SIG-M5 treated with dmso at 0.1 percent for 504 hours (cell line): ENCODE measurements at regions not wholly inside any gene's neighbourhood (a gene's known extent, or its start where the extent isn't known, plus 50 kb on each side); places are given as distances from the start of the nearest gene placed in this dataset.

Experiments used
- DNase-seq: peaks from one replicate; lab custom pipeline; 2025; ENCODE audit not compliant: unreplicated experiment; lab: John Stamatoyannopoulos, UW

DNA sequence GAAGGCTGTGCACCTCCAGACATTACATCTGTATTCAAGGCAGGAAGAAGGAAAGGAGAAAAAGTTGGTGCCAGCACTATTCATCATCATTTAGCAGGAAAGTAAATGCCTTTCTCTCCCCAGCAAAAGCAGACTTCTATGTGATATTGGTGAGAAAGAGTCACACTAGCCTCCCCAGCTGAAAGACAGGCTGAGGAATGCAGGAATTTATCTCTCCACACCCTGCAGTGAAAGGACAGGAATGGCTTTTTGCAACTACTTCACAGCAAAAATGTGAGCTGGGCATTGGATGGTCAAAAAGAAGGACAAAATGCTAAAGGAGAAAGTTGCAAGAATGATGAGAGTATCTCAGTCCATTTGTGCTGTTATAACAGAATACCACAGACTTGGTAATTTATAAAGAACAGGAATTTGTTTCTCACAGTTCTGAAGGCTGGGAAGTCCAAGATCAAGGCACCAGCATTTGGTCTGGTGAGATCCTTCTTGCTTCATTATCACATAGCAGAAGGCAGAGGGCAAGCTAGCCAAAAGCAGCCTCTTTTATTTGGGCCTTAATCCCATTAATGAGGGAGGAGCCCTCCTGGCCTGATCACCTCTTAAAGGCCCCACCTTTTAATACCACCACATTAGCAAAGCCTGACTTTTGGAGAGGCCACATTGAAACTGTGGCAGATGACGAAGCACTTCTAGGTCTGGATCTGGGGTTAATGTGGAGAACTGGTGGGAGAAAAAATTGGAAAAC, 388.1 kb upstream of the SLC14A2 start:
- no peak for DNase-seq

DNA sequence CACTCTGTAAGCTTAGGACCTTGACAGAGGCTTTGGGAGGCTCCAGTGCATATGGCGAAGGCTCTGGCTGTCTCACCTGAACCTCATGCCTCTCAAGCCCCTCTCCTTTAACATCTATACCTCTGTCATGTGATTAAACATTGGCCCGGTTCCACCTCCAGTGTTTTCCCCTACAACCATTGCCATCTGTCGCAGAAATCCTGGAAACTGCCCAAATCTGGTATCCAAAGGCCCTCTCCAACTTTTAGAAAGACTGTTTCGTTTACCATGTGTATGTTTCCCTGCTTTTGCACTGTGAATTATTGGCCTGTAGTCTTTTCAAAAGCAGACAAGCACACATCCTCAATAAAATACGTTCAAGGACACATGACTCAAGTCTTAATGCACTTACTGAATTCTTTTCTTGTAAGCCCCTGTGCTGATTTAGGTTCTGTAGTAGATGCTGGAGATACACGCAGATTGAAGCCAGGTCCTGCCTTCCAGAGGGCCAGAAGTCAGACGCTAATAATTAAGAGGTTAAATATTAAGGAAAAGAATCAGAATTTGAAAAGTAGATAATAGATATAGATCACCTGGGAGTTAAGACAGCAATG, 386.4 kb upstream of the SLC14A2 start:
- no peak for DNase-seq

DNA sequence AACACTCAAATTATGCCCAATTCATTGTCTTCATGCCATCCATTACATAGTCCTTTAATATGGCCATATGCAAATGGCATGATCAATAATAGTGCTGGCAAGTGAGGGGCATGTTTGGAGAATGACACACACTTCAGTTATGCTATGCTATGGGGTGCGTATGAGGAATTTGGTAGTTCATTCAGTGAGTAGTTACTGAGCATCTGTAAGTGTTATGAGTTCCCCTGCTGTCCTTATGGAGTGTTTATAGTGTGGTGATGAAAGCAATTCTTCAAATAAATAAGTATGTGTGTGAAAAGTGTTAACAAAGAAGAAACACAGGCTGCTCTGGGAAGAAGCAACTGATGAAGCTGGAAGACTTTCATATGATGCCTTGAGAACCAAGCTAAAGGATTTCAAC, 383.7 kb upstream of the SLC14A2 start:
- no peak for DNase-seq

DNA sequence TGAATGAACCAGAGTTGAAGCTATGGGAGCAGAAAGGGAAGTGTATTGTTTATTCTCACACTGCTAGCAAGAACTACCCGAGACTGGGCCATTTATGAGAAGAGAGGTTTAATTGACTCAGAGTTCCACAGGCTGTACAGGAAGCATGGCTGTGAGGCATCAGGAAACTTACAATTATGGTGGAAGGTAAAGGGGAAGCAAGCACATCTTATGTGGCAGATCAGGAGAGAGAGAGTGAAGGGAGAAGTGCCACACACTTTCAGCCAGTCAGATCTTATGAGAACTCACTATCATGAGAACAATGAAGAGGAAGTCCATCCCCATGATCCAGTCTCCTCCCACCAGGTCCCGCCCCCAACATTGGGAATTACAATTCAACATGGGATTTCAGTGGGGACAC, 383.2 kb upstream of the SLC14A2 start:
- DNase-seq = no peak

DNA sequence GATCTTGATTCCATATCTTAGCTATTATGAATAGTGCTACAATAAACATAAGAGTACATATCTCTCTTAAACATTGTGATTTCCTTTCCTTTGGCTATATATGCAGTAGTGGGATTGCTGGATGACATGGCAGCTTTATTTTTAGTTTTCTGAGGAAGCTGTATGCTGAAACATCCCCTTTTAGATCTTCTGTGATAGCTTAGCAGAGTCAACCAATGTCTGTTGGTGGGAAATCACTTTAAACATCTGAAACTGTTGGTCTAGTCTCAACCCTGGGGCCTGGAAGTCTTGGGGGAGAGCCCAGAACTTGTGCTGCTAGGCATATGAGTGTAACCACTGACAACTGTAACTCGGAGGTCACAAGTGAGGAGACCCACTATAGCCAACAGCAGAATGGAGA, 378.6 kb upstream of the SLC14A2 start:
- DNase-seq = no peak

DNA sequence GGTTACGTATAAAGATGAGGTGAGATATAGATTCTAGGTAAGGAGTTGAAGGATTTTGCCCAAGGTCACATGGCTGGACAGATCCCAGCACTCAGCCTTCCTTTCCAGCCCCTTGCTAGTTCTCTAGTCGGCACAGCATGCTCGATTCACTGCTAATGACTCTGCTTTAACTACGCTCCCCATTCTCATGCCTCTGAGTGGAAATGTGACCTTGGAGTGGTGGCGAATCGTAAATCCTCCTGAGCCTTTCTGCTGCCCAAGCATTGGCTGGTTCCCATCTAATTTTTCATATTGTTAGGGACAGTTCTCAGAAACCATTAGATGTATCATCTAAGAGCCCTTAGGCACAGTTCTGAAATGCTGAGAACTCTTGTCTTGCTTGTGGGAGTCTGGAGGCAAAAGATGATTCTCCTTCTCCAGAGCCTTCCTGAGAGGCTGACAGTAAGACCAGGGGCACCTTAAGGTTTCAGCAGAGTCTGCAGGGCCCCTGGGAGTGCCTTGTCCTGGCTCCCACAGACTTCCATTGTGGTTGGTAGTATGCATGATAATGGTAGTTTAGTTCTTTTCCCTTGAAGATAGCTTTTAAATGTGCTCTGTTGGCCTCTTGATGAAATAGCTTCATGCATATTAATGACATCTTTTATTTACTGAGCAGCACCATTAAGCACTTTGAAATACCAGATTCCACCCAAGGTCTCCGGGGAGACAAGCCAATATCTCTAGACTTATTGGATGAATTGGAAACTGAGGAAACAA, 377.8 kb upstream of the SLC14A2 start:
- no peak for DNase-seq

DNA sequence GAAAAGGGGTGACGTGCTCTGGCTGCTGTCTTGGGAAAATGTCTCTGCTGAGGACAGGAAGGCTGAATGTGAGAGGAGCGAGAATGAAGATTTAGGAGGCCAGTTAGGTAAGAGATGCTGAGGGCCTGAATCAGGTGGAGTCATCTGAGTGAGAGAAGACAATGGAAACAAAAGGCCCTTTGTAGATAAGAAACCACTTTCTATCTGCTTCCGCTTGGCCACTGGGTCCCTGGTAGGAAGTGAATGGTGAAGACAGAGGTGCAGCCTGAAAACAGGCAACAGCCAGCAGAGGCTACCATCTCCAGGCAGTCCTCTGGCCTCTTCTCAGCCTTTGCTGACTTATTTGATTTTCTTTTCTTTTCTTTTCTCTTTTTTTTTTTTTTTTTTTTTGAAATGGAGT, 374.0 kb upstream of the SLC14A2 start:
- no peak for DNase-seq

DNA sequence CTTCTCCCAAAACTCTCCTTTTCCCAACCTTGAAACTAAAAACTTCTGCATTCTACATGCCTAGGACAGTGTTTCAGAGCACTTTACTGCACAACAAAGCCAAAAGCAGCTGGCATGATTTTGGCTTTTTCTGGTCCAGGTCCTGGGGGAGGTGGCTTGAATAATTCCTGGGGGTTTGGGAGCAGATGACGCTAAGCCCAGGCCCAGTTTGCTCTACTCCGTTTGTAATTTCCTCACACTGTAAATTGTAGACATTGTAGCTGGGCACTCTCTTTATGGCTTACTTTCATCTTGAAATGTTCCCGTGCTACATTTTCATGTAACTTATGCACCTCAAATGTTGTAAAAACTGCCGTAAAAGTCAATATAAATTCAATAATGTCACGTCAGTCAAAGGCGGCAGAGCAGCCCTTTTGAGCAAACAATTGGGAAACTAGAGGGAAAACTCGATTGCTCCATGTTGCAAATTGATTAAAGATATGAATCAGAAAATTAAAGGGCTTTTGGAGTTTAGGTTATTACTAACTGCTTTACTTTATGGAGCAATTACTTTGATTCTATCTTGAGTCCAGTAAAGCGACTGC, 373.2 kb upstream of the SLC14A2 start:
- DNase-seq = no peak

DNA sequence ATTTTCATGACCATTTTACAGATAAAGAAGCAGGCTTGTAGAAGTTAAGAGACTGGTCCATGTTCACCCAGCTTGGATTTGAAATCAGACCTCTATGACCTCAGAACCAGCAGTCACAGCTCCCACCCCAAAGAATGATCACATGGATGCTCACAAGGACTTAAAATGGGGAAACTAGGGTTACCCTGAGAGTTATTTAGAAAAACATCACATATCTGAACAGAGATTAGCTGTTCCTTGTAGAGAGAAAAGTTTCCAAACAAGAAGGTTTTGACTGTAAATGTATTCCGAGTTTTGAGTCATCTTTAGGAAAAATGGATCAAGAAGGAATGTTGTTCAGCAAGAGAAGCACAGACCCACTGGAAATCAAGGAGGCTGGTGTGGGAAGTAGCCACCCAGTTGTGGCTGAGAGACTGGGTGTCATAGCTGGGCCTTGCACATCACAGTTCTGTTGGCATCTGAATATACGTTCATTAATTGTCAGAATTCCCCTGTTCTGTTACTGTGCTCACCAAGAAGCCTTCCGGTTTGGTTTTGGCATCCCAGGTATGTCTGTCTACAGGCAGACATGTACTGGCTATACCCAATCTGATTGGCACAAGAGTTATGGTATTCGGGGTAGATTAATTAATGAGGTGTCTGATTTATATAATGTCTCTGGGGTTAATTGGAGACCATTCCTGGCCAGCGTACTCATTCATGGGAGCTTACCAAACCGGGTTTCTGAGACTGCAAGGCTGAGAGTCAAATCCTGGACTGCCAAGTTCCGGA, 371.8 kb upstream of the SLC14A2 start:
- no peak for DNase-seq

DNA sequence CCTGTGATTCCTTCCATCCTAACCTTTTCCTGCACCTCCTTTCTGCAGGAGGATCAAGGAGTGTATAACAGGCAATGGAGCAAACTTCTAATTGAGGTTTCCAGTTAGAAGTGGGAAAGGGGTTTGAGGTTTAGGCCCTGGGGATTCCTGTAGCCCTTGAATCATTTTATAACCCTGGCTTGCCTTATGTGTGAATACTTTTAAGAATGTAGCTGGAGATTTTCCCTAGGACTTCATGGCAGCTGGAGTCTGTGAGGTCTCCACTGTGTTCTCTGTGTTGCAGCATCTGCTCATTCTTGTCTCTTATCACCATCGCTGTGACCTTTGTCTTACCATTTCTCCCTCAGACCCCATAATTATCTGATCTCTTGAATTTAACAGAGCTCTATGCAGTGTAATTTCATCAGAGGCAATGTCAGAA, 370.2 kb upstream of the SLC14A2 start:
- no peak for DNase-seq

DNA sequence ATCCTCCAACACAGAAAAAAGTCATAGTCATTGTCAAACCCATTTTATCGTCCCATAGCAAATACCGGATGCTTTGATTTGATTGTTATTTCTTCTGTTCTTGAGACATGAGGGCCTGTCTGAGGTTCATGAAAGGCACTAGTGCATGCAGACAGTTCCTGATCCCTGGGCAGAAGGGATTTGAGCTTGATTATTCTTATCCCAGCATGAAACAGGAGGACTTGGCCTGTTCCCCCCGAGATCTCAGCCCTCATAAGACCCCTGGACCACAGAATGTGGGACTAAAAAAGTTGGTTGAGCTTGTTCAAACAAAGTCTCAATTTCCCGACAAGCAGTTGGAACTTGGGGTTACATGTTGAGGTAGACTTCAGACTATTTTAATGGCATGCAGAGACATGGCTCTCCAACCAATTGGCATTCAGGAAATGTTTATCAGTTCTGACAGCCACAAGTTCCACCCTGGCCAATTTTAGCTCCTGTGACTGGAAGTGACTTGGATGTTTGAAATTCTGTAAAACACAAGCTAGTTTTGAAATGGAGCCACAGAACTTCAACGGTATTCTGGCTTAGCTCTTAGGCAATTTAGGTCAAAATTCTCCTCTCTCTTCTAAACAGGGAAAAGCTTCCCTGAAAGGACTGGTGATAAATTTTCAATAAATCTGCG, 366.9 kb upstream of the SLC14A2 start:
- no peak for DNase-seq

DNA sequence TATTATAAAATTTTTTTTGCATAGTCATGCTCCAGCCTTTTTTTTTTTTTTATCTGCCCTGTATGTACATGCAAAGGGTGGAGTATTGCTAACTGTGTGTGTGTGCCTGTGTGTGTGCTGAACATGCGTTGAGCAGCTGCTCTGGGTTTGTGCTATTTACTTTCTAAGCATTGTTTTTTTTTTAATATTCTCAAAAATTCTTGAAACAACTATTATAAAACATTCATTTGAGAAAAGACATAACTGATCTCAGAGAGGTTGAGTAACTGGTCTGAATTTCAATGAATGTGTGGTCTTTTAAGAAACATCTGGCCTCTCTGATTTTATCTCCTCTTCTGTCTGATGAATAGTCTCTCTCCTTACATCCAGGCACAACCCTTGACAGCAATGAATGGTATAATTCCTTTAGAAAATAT, 366.0 kb upstream of the SLC14A2 start:
- DNase-seq = no peak

DNA sequence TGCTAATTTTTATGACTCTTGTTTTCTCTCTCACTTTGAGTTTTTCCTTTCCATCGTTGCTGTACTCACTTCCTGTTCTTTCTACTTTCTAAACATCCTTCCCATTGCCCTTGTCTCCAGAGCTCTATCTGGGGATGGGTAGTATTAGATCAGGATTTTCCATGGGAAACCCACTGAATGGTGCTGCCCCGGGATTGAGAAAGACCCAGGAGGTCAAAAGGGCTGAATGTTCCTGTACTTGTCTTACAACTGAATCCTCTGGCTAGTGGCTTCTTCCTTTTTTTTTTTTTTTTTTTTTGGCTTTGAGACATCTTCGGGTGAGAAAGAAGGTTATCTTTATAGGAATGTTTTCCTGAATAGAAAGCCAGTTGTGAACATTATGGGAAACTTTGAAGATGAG, 364.8 kb upstream of the SLC14A2 start:
- no peak for DNase-seq

DNA sequence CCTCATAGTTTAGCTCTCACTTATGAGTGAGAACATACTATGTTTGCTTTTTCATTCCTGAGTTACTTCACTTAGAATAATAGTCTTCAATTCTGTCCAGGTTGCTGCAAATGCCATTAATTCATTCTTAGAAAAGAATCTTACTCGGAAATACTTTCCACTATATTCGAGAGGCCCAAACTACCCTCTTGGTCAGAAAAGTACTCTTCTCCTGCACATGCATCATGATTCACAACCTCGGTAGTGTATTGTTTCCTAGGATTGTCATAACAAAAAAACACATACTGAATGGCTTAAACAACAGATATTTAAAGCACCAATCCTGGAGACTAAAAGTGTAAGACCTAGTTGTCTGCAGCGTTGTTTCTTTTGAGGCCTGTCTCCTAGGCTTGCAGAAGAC, 364.0 kb upstream of the SLC14A2 start:
- DNase-seq = no peak

DNA sequence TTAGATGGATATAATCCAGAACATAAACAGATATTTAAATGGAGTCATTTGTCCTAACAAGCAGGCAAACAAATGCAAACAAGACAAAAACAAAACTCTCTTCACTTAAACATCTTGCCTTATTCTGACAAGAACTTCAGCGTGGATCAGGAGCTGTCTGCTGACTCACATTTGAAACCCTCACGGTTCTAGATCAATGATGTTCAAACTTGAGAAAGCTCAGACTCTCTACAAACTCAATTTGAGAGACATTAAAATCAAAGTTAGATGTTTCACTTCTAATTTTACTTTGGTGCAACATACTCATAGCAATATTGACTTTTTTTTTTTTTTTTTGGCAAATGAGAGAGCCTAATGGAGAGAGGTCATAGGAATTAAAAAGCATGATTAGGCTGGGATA, 362.8 kb upstream of the SLC14A2 start:
- no peak for DNase-seq

DNA sequence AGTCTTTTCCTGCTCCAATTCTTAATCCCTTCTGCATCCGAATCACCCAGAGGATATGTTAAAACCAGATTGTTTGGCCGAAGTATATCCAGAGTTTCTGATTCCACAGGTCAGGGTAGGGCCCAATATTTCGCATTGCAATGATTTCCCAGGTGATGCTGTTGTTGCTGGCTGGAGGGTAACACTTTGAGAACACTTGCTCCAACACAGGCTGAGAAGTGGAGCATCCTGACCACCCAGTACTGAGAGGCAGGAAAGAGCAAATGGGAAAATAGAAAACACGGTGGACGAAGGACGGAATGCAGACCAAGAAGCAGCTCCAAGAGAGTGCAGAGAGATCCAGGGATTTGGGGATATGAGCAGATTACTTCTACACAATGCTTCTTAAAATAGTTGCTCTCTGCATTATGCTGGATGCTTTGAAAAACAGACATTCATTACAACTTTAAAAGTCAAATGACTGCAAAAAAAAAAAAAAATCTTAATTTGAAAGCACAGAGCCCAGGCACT, 362.2 kb upstream of the SLC14A2 start:
- no peak for DNase-seq

DNA sequence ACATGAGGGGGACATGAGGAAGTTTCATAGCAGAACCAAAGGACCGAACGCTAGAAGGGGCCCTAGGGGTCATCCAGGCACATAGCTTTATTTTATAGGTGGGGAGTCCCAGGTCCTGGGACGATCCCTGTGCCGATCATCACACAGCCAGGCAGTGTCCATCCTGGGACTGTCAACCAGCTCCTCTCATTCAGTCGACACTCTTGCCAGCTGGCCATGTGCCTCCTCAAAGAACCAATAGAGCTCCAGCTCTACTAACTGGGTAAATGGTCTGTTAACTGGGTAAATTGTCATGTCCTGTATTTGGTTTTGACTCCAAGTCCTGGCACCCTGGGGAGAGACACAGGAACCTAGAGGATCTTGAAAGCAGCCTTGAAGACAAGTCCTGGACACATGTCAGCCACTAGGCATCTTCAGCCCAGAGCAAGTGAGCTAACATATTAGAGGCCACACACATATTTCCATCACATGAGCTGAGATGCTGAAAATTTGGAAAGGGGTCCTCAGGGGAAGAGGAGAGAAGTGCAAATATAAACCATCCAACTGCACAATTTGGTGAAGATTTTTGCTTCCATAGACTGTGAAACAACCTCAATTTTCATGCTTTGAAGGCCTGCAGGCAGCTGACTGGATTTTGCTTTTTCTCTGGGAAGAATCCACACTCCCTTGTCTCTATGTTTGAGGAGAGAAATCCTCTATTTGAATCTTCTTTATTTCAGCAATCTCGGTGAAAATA, 361.1 kb upstream of the SLC14A2 start:
- DNase-seq = no peak

DNA sequence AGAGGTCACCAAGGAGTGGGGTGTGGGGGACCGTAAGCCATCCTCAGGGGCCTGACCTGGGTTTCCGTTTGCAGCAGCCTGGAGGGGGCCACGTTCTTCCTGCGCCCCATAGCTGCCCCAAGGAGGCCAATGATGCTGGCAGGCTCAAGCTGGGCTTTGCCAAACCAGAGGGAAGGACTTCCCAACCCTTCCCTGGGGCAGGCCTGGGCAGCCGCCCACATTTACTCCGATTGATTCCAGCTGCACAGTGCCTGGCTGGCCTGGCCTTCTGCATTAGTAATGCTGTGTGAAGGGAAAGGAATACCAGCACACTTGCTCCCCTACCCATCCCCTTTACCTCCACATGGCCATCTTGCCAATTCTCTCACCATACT, 360.6 kb upstream of the SLC14A2 start:
- DNase-seq = no peak

DNA sequence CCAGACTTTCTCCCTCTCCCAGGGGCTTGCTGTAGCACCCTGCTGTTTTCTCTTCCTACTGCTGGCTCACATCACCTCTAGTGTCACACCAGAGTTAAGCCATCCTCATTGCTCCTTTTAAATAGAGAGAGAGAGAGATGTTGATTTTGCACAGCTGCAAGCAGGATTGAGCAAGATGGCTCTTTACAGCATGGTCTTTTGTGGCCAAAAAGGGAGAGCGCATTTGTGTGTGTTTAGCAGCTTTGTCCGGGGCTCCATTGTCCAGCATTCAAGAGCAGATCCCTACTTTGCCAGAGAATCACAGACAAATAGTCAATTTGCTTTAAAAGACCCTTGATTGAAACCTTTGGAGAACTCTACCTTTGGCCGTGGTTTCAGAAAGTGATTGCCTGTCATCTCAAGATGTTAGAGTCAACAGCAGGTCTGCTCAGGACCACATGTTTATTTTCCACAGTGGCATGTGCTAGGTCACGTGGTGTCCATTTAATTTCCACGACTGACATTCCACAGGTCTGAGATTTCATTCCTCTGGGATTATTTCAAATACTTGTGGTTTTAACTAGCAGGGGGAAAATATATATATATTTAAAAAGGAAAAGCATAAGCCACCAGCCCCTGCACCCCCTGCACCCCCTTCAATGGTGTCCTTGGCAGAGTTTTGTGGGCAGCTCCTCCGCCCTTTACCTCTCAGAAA, 359.9 kb upstream of the SLC14A2 start:
- no peak for DNase-seq
